OCI-LY7 (cell line): ENCODE measurements at regions not wholly inside any gene's neighbourhood (a gene's known extent, or its start where the extent isn't known, plus 50 kb on each side); places are given as distances from the start of the nearest gene placed in this dataset.

Experiments
- BruUV-seq: library from RNA; stranded (reverse); fragments of 400-500 nt; replicated peaks from 2 replicates; lab custom pipeline; 2021; lab: Mats Ljungman, UMichigan
- CTCF ChIA-PET: fragments of 300-600 bp; sonication (Branson Sonifier 250); formaldehyde crosslinking; loops from one replicate; lab custom pipeline; 2022; ENCODE audit warnings: antibody characterized with exemption; ENCODE audit not compliant: unreplicated experiment; lab: Charles Lee
- POLR2A ChIA-PET: fragments of 300-600 bp; sonication (Branson Sonifier 250); formaldehyde crosslinking; loops from one replicate; lab custom pipeline; 2022; ENCODE audit warnings: antibody characterized with exemption; lab: Charles Lee
- DNase-seq: peaks from one replicate; pipeline ENCODE4 v3.0.0-alpha.2; 2015; ENCODE audit warnings: low spot score
- H2AFZ ChIP-seq: fragments of 200-600 bp; sonication (generic), shearing (Covaris generic); 2 replicates; pipeline ENCODE4 v1.6.1; 2014; ENCODE audit warnings: mild to moderate bottlenecking, antibody characterized with exemption, low read length, moderate library complexity
- H3K27ac ChIP-seq: fragments of 200-600 bp; sonication (generic); 2 replicates; pipeline ENCODE4 v1.5.1; 2014; ENCODE audit warnings: mixed run types, low read depth, mild to moderate bottlenecking, moderate library complexity, low read length, inconsistent platforms; ENCODE audit not compliant: poor library complexity, severe bottlenecking
- H3K36me3 ChIP-seq: fragments of 200-600 bp; sonication (generic); 2 replicates; pipeline ENCODE4 v1.6.1; 2014; ENCODE audit warnings: mild to moderate bottlenecking, antibody characterized with exemption, low read length, moderate library complexity, mixed read lengths; ENCODE audit not compliant: insufficient read depth
- H3K4me1 ChIP-seq: fragments of 200-600 bp; sonication (generic); 2 replicates; pipeline ENCODE4 v1.5.1; 2014; ENCODE audit warnings: mild to moderate bottlenecking, low read length; ENCODE audit not compliant: insufficient read depth, poor library complexity, severe bottlenecking
- H3K4me2 ChIP-seq: fragments of 200-600 bp; sonication (generic); 2 replicates; pipeline ENCODE4 v1.6.1; 2014; ENCODE audit warnings: mild to moderate bottlenecking, low read length
- H3K4me3 ChIP-seq: fragments of 200-600 bp; sonication (generic); 2 replicates; pipeline ENCODE4 v1.5.1; 2014; ENCODE audit warnings: mild to moderate bottlenecking, low read depth, low read length; ENCODE audit not compliant: poor library complexity, severe bottlenecking
- H3K79me2 ChIP-seq: fragments of 200-600 bp; sonication (generic); 2 replicates; pipeline ENCODE4 v1.6.1; 2016; ENCODE audit warnings: low read depth, mild to moderate bottlenecking, low read length, moderate library complexity, mixed read lengths; ENCODE audit not compliant: insufficient read depth
- H3K9me2 ChIP-seq: fragments of 200-600 bp; sonication (generic); 2 replicates; pipeline ENCODE4 v1.6.1; 2016; ENCODE audit warnings: mild to moderate bottlenecking, low read length, mixed read lengths; ENCODE audit not compliant: insufficient read depth
- H3K9me3 ChIP-seq: fragments of 200-600 bp; sonication (generic); 2 replicates; pipeline ENCODE4 v1.6.1; 2014; ENCODE audit warnings: mild to moderate bottlenecking, mixed run types, low read length, mixed read lengths
- H4K20me1 ChIP-seq: fragments of 200-600 bp; sonication (generic); 2 replicates; pipeline ENCODE4 v1.6.1; 2014; ENCODE audit warnings: mild to moderate bottlenecking, antibody characterized with exemption, low read length, moderate library complexity, mixed read lengths; ENCODE audit not compliant: insufficient read depth
- CTCF ChIP-seq: fragments of 200-600 bp; sonication (generic); conservative IDR thresholded peaks from 2 replicates; pipeline ENCODE4 v1.5.1; 2014; ENCODE audit warnings: mild to moderate bottlenecking, antibody characterized with exemption, low read length, moderate library complexity, mixed read lengths
- EZH2phosphoT487 ChIP-seq: fragments of 200-600 bp; sonication (generic); IDR thresholded peaks from 2 replicates; pipeline ENCODE4 v1.6.1; 2018; ENCODE audit warnings: low read depth, borderline replicate concordance, mild to moderate bottlenecking, mixed run types, antibody characterized with exemption, low read length, moderate library complexity, mixed read lengths
- intact Hi-C: fragments of 100-400 bp; cut with micrococcal nuclease; formaldehyde crosslinking; loops from one replicate; pipeline ENCODE4 v1.10.0; 2022; ENCODE audit not compliant: unreplicated experiment

- Histone ChIP-seq H3K4me2 (no peak overlapping the region), H3K36me3 (no peaks in the 10 kb centered on the region), H3K9me3 (peaks cover 5% of the 10 kb centered on the region; the same call in 1 of the 2 replicates), H3K4me1 (peaks cover 7% of the 10 kb centered on the region), H2AFZ (no peak overlapping the region), H4K20me1 (no peaks in the 10 kb centered on the region), H3K27ac (no peak overlapping the region), H3K9me2 (no peaks in the 10 kb centered on the region), H3K79me2 (no peaks in the 10 kb centered on the region), H3K4me3 (no peak overlapping the region)
- DNase-seq = no peak
- no peak for TF ChIP-seq EZH2phosphoT487
- TF ChIP-seq CTCF = no peak
- BruUV-seq = no TSS peak
- CTCF ChIA-PET = no interaction called here
- POLR2A ChIA-PET = no interaction called here
- intact Hi-C loops = no loop called here
Observed at GRCh38 chr21:39022035-39022434, 161.2 kb downstream of the PSMG1 start.

DNA sequence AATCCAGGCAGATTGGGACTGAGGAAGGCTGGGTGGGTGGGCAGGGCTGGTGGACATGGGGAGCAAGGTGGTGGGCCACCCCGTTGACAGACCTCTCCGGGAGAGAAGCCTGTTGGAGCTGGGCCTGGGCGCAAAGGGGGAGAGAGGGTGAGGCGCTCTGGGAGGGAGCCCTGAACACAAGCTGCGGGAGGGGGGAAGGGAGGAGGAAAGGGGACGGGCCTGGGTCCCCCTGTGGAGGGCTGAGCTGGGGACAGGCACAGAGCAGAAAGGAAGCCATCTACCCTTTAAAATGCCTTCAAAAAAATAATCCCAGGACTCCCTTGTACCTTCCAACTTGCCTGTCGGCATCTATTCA lies 161.8 kb downstream of the PSMG1 start:
- ChIA-PET CTCF (no interaction called here), POLR2A (no interaction called here)
- Histone ChIP-seq H3K9me3 (peaks cover 5% of the 10 kb centered on the region; the same call in 1 of the 2 replicates), H3K4me2 (no peak overlapping the region), H4K20me1 (no peaks in the 10 kb centered on the region), H2AFZ (no peak overlapping the region), H3K4me1 (peaks cover 13% of the 10 kb centered on the region), H3K79me2 (no peaks in the 10 kb centered on the region), H3K9me2 (no peaks in the 10 kb centered on the region), H3K36me3 (no peaks in the 10 kb centered on the region), H3K4me3 (no peak overlapping the region), H3K27ac (no peak overlapping the region)
- no peak for DNase-seq
- no peak for TF ChIP-seq CTCF
- TF ChIP-seq EZH2phosphoT487 = no peak
- intact Hi-C loops = no loop called here
- BruUV-seq = no TSS peak

DNA sequence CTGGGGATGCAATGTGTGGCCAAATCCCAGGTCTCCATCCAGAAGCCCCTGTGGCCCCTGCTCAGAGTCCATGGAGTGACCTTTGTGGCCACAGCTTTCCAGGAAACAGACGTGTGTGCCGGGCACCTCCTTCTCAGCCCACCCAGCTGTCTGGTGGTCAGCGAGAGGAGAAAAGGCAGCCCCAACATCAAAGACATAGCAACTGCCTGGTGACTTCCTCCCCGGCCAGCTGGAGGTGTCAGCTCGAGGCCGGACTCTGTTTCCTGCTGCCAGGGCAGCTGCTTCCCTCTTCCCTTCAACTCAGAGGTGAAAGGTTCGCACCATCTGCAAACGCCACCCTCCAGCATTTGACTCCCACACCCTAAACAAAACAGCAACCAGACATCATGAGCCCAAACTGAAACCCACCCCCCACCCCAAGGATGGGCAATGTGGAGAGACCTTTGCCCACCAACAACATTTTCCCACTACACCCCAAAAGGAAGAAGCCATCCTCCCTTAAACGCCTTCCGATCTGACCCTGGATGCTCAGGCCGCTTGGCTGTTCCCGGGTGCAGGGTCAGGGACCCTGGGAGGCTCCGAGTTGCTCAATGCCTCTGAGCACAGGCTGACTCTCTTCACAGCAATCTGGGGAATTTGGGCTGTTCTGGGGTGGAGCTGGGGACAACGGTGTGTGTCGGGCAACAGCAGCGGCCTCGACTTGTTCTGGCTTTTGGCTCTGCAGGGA lies 162.3 kb downstream of the PSMG1 start:
- peaks cover 5% of the 10 kb centered on the region; the same call in 1 of the 2 replicates for H3K9me3 ChIP-seq
- H3K9me2 ChIP-seq = no peaks in the 10 kb centered on the region
- POLR2A ChIA-PET = no interaction called here
- peaks cover 18% of the 10 kb centered on the region for H3K4me1 ChIP-seq
- intact Hi-C loops = no loop called here
- H3K27ac ChIP-seq = no peak overlapping the region
- H3K4me3 ChIP-seq = no peak overlapping the region
- no peaks in the 10 kb centered on the region for H4K20me1 ChIP-seq
- H3K4me2 ChIP-seq = no peak overlapping the region
- no peak for DNase-seq
- no TSS peak for BruUV-seq
- no peaks in the 10 kb centered on the region for H3K79me2 ChIP-seq
- CTCF ChIA-PET = no interaction called here
- no peaks in the 10 kb centered on the region for H3K36me3 ChIP-seq
- no peak overlapping the region for H2AFZ ChIP-seq
- TF ChIP-seq EZH2phosphoT487 (no peak), CTCF (no peak)
